ENCODE measurements at regions not wholly inside any gene's neighbourhood (a gene's known extent, or its start where the extent isn't known, plus 50 kb on each side); places are given as distances from the start of the nearest gene placed in this dataset.

DNA sequence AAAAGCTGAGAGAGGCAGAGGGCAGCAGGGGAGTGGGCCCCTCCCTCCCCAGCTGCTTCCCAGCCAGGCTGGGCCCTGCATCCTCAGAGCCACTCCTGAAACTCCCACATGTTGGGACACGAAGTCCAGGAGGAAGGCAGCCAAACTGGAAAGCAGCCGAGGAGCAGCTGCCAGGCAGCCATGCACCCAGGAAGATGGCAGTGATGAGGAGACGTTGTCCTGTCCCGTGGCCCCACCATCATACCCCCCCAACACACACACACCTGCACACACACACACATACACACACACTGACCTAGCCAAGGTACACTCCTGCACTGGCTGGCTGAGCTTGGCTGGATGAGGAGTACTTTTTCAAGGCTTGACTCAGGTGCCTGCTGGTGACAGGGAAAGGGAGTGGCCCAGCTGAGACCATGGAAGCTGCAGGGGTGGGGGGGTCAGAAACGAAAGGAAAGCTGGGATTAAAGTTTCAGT lies 106.0 kb downstream of the CYP26B1 start:
- no peaks in the 10 kb centered on the region for H3K9me3 ChIP-seq (ENCODE audit: control insufficient read depth, insufficient read depth, low read length)
- H3K27me3 ChIP-seq (ENCODE audit: control insufficient read depth, insufficient read depth, low read length) = no peaks in the 10 kb centered on the region
- TF ChIP-seq, protein P1, sequence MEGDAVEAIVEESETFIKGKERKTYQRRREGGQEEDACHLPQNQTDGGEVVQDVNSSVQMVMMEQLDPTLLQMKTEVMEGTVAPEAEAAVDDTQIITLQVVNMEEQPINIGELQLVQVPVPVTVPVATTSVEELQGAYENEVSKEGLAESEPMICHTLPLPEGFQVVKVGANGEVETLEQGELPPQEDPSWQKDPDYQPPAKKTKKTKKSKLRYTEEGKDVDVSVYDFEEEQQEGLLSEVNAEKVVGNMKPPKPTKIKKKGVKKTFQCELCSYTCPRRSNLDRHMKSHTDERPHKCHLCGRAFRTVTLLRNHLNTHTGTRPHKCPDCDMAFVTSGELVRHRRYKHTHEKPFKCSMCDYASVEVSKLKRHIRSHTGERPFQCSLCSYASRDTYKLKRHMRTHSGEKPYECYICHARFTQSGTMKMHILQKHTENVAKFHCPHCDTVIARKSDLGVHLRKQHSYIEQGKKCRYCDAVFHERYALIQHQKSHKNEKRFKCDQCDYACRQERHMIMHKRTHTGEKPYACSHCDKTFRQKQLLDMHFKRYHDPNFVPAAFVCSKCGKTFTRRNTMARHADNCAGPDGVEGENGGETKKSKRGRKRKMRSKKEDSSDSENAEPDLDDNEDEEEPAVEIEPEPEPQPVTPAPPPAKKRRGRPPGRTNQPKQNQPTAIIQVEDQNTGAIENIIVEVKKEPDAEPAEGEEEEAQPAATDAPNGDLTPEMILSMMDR (IDR thresholded peaks at IDR 0.05; ENCODE audit: low read depth, low read length) = no peak
- ChIA-PET CTCF (no interaction called here), POLR2A (no interaction called here)
- no peak for DNase-seq (ENCODE audit: low read depth, low spot score)
- no peak overlapping the region for H3K4me3 ChIP-seq (ENCODE audit: low read depth, low read length)
- H3K27ac ChIP-seq (ENCODE audit: low read depth, low read length) = no peak overlapping the region

DNA sequence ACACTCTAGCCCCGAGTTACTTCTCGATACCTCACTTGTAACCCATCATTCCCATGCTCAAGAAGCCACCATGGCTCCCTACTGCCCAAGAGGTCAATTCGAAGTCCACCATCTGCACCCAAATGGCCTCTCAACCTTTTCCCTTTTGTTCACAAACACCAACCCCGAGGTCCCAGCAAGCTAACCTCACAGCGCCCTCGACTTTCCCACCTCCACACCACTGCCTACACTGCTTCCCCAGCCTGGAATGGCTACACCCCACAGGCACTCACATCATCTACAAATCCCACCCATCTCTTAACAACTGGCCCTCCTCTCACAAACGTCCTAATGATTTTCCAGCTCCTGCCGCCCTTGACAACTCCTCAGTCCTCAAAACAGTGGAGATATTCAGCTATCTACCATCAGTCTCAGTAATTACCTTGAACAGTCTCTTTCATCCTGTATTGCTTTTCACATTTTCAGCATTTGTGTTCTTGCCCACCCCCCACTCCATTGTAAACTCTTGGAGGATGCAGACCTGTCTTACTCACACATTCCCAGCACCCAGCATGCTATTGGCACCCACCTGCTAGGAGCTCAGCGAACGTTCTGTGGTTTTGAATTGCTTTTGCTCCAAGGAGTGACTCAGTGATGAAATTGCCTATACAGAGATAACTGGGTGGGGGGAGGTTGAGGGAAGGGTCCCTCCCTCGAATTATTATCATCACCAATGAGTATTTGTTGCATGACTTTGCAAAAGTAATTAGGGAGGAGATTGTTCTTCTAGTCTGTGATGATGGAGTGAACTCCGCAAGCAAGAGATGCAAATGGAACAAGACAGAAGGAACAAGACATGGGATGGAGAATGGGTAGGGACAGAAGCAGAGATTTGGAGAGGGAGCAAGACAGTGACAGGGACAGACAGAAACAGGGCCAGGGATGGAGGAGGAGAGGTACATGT lies 106.8 kb downstream of the CYP26B1 start:
- TF ChIP-seq, protein P1 (IDR thresholded peaks at IDR 0.05; ENCODE audit: low read depth, low read length) = no peak
- CTCF ChIA-PET = no interaction called here
- POLR2A ChIA-PET = no interaction called here
- no peak for DNase-seq (ENCODE audit: low read depth, low spot score)
- H3K27ac ChIP-seq (ENCODE audit: low read depth, low read length) = no peak overlapping the region
- no peaks in the 10 kb centered on the region for H3K27me3 ChIP-seq (ENCODE audit: control insufficient read depth, insufficient read depth, low read length)
- no peak overlapping the region for H3K4me3 ChIP-seq (ENCODE audit: low read depth, low read length)
- no peaks in the 10 kb centered on the region; the same call in 1 of the 2 replicates for H3K9me3 ChIP-seq (ENCODE audit: control insufficient read depth, insufficient read depth, low read length)

DNA sequence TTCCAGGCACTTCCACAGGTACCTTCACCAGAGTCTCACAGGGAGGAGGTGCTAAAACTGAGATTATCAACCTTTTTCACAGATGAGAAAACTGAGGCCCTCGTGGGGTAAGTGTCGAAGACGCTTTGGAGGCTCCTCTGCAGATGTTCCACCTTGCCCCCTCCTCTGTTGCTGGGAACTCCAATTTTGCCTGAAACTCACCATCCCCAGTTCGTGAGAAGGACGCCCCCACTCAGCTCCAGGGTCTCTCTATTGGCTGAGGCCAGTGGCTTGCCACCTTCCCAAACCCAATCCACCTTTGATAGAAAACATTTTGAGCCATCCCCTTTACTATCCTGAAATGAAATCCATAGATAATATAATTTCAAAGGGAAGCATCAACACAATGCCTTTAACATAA lies 109.1 kb downstream of the CYP26B1 start:
- no peak for DNase-seq (ENCODE audit: low read depth, low spot score)
- ChIA-PET POLR2A (no interaction called here), CTCF (no interaction called here)
- no peaks in the 10 kb centered on the region for H3K27me3 ChIP-seq (ENCODE audit: control insufficient read depth, insufficient read depth, low read length)
- no peak overlapping the region for H3K4me3 ChIP-seq (ENCODE audit: low read depth, low read length)
- H3K27ac ChIP-seq (ENCODE audit: low read depth, low read length) = no peak overlapping the region
- H3K9me3 ChIP-seq (ENCODE audit: control insufficient read depth, insufficient read depth, low read length) = no peaks in the 10 kb centered on the region; the same call in 1 of the 2 replicates
- TF ChIP-seq, protein P1 (IDR thresholded peaks at IDR 0.05; ENCODE audit: low read depth, low read length) = no peak

DNA sequence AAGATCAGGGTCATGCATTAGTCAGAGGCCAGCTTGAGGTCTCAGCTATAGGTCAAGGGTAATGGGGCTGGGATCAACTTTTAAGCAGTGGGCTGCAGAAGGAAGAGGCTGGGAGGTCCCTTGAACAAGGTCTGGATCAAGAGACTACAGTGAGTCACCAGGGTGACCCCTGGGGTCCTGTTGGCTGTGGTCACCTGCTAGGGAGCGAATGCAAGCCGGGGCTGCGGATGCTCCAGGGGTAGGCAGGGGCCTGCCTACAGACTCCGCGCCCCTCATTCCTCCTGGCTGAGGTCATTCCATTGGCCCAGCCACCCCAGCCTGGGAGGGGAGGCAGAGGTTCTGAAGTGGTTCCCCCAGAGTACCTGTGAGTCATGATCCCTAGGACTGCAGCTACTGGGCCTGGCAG lies 110.4 kb downstream of the CYP26B1 start:
- CTCF ChIA-PET = no interaction called here
- no peak overlapping the region for H3K4me3 ChIP-seq (ENCODE audit: low read depth, low read length)
- POLR2A ChIA-PET = no interaction called here
- DNase-seq (ENCODE audit: low read depth, low spot score) = no peak
- no peak overlapping the region for H3K27ac ChIP-seq (ENCODE audit: low read depth, low read length)
- H3K9me3 ChIP-seq (ENCODE audit: control insufficient read depth, insufficient read depth, low read length) = no peaks in the 10 kb centered on the region; the same call in 1 of the 2 replicates
- TF ChIP-seq, protein P1 (IDR thresholded peaks at IDR 0.05; ENCODE audit: low read depth, low read length) = no peak
- no peaks in the 10 kb centered on the region for H3K27me3 ChIP-seq (ENCODE audit: control insufficient read depth, insufficient read depth, low read length)

DNA sequence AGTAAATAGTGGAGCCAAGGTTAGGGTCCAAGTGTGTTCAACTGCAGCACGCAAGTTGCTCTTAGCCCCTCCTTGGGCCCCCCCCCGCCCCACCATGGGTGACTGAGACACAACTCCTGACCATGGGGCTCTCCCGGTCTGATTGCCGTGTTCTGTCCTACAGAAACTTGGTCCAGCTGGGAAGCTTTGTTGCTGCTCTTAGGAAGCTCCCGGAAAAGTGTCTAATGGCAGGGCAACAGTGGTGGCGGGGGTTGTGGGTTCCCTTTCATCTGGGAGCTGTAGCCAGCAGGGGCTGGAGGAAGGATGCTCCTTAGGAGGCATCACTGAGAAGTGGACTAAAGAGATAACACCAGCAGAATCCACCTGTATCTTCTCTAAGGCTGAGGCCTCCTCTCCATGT lies 111.1 kb downstream of the CYP26B1 start:
- DNase-seq (ENCODE audit: low read depth, low spot score) = no peak
- POLR2A ChIA-PET = no interaction called here
- CTCF ChIA-PET = no interaction called here
- TF ChIP-seq, protein P1 (IDR thresholded peaks at IDR 0.05; ENCODE audit: low read depth, low read length) = no peak
- Histone ChIP-seq H3K27me3 (ENCODE audit: control insufficient read depth, insufficient read depth, low read length) (no peaks in the 10 kb centered on the region), H3K9me3 (ENCODE audit: control insufficient read depth, insufficient read depth, low read length) (no peaks in the 10 kb centered on the region; the same call in 1 of the 2 replicates), H3K27ac (ENCODE audit: low read depth, low read length) (no peak overlapping the region), H3K4me3 (ENCODE audit: low read depth, low read length) (no peak overlapping the region)
